ENCODE measurements at regions not wholly inside any gene's neighbourhood (a gene's known extent, or its start where the extent isn't known, plus 50 kb on each side); places are given as distances from the start of the nearest gene placed in this dataset.

- H3K27ac ChIP-seq (ENCODE audit: low read depth, low read length) = no peak overlapping the region
- no peak overlapping the region for H3K4me3 ChIP-seq (ENCODE audit: insufficient read depth, low read length, poor library complexity, severe bottlenecking)
- H3K79me2 ChIP-seq (ENCODE audit: insufficient read depth, low read length) = no peaks in the 10 kb centered on the region
- no peaks in the 10 kb centered on the region for H3K9me2 ChIP-seq (replicated peaks; ENCODE audit: insufficient read depth, low read length)
- H3K4me2 ChIP-seq (ENCODE audit: low read depth, low read length, poor library complexity, severe bottlenecking) = no peak overlapping the region
- TF ChIP-seq EZH2phosphoT487 (conservative IDR thresholded peaks at IDR 0.05; ENCODE audit: low read length) (no peak), CTCF (IDR thresholded peaks at IDR 0.05; ENCODE audit: insufficient read depth, low read length, poor library complexity, severe bottlenecking) (no peak)
- H3K9me3 ChIP-seq (ENCODE audit: insufficient read depth, low read length) = no peaks in the 10 kb centered on the region
- no peak overlapping the region for H2AFZ ChIP-seq (ENCODE audit: low read depth, low read length, severe bottlenecking)
- no peak overlapping the region for H3K9ac ChIP-seq (ENCODE audit: low read length)
- H3F3A ChIP-seq (ENCODE audit: insufficient read depth) = no peaks in the 10 kb centered on the region
- H4K20me1 ChIP-seq (ENCODE audit: low read depth, low read length) = no peaks in the 10 kb centered on the region
- no peaks in the 10 kb centered on the region for H3K36me3 ChIP-seq (ENCODE audit: low read length)
- H3K27me3 ChIP-seq (ENCODE audit: low read length) = no peaks in the 10 kb centered on the region
Observed at GRCh38 chr3:66884659-66885058, 113.4 kb upstream of the KBTBD8 start.

GRCh38 chr3:66885326-66886000 is 112.6 kb upstream of the KBTBD8 start:
- Histone ChIP-seq H3K4me2 (ENCODE audit: low read depth, low read length, poor library complexity, severe bottlenecking) (no peak overlapping the region), H4K20me1 (ENCODE audit: low read depth, low read length) (no peaks in the 10 kb centered on the region), H3K4me3 (ENCODE audit: insufficient read depth, low read length, poor library complexity, severe bottlenecking) (no peak overlapping the region), H3K27me3 (ENCODE audit: low read length) (no peaks in the 10 kb centered on the region), H3K27ac (ENCODE audit: low read depth, low read length) (no peak overlapping the region), H3K9me2 (replicated peaks; ENCODE audit: insufficient read depth, low read length) (no peaks in the 10 kb centered on the region), H3K36me3 (ENCODE audit: low read length) (no peaks in the 10 kb centered on the region), H3K9me3 (ENCODE audit: insufficient read depth, low read length) (no peaks in the 10 kb centered on the region), H3K9ac (ENCODE audit: low read length) (no peak overlapping the region), H2AFZ (ENCODE audit: low read depth, low read length, severe bottlenecking) (no peak overlapping the region), H3F3A (ENCODE audit: insufficient read depth) (no peaks in the 10 kb centered on the region), H3K79me2 (ENCODE audit: insufficient read depth, low read length) (no peaks in the 10 kb centered on the region)
- TF ChIP-seq CTCF (IDR thresholded peaks at IDR 0.05; ENCODE audit: insufficient read depth, low read length, poor library complexity, severe bottlenecking) = no peak
- no peak for TF ChIP-seq EZH2phosphoT487 (conservative IDR thresholded peaks at IDR 0.05; ENCODE audit: low read length)

- TF ChIP-seq EZH2phosphoT487 (conservative IDR thresholded peaks at IDR 0.05; ENCODE audit: low read length) (no peak), CTCF (IDR thresholded peaks at IDR 0.05; ENCODE audit: insufficient read depth, low read length, poor library complexity, severe bottlenecking) (no peak)
- H3K9ac ChIP-seq (ENCODE audit: low read length) = no peak overlapping the region
Observed at GRCh38 chr3:66889750-66890494, 108.2 kb upstream of the KBTBD8 start.

More at GRCh38 chr3:66889750-66890494, 108.2 kb upstream of the KBTBD8 start:
- no peak overlapping the region for H3K4me2 ChIP-seq (ENCODE audit: low read depth, low read length, poor library complexity, severe bottlenecking)
- H3K4me3 ChIP-seq (ENCODE audit: insufficient read depth, low read length, poor library complexity, severe bottlenecking) = no peak overlapping the region
- no peaks in the 10 kb centered on the region for H3K36me3 ChIP-seq (ENCODE audit: low read length)
- no peaks in the 10 kb centered on the region for H3K27me3 ChIP-seq (ENCODE audit: low read length)
- no peaks in the 10 kb centered on the region for H3K9me3 ChIP-seq (ENCODE audit: insufficient read depth, low read length)
- H2AFZ ChIP-seq (ENCODE audit: low read depth, low read length, severe bottlenecking) = no peak overlapping the region
- H3K79me2 ChIP-seq (ENCODE audit: insufficient read depth, low read length) = no peaks in the 10 kb centered on the region
- no peaks in the 10 kb centered on the region for H3F3A ChIP-seq (ENCODE audit: insufficient read depth)
- no peaks in the 10 kb centered on the region for H4K20me1 ChIP-seq (ENCODE audit: low read depth, low read length)
- H3K9me2 ChIP-seq (replicated peaks; ENCODE audit: insufficient read depth, low read length) = no peaks in the 10 kb centered on the region
- no peak overlapping the region for H3K27ac ChIP-seq (ENCODE audit: low read depth, low read length)

All from SU-DHL-6 (cell line).